Esophagus squamous epithelium (tissue), 5 donors: ENCODE measurements at regions not wholly inside any gene's neighbourhood (a gene's known extent, or its start where the extent isn't known, plus 50 kb on each side); places are given as distances from the start of the nearest gene placed in this dataset.

Experiments used
- DNase-seq: peaks from one replicate; lab custom pipeline; 2025; lab: John Stamatoyannopoulos, UW
- H3K27ac ChIP-seq, 4 donors: fragments of 200-600 bp; sonication (generic); one replicate each; pipeline ENCODE4 v1.5.1; 2016 to 2019; ENCODE audit warnings: mild to moderate bottlenecking in 1 of 4
- H3K27me3 ChIP-seq, 4 donors: fragments of 200-600 bp; sonication (generic); 1 replicate in 3 of 4; 2 replicates in 1 of 4; pipeline versions ENCODE4 v1.5.1 to v1.6.0; 2017 to 2021; ENCODE audit warnings: antibody characterized with exemption in 1 of 4
- H3K36me3 ChIP-seq, 3 donors: fragments of 200-600 bp; sonication (generic); one replicate each; pipeline ENCODE4 v1.5.1; 2016 to 2019
- H3K4me1 ChIP-seq, 3 donors: fragments of 200-600 bp; sonication (generic); one replicate each; pipeline ENCODE4 v1.5.1; 2017 to 2019
- H3K4me3 ChIP-seq, 4 donors: fragments of 200-600 bp; sonication (generic); 1 replicate in 3 of 4; 2 replicates in 1 of 4; pipeline ENCODE4 v1.5.1; 2016 to 2019; ENCODE audit warnings: mild to moderate bottlenecking in 2 of 4, moderate library complexity in 1 of 4
- H3K9me3 ChIP-seq, 3 donors: fragments of 200-600 bp; sonication (generic); one replicate each; pipeline ENCODE4 v1.5.1; 2016 to 2019
- CTCF ChIP-seq, 6 experiments: fragments of 450-650 bp in 4 of 6; fragments of 200-600 bp in 2 of 6; sonication (generic) in 2 of 6; IDR thresholded peaks; one replicate each; pipeline ENCODE4 v1.5.1; 2016 to 2019; ENCODE audit warnings: antibody characterized with exemption in 6 of 6, mild to moderate bottlenecking in 4 of 6, moderate library complexity in 4 of 6
- POLR2A ChIP-seq, 4 donors: fragments of 450-650 bp; IDR thresholded peaks; one replicate each; pipeline ENCODE4 v1.6.1; 2017; ENCODE audit warnings: antibody characterized with exemption in 4 of 4, mild to moderate bottlenecking in 4 of 4, moderate library complexity in 3 of 4
- WGBS, 2 donors: methylation state at CpG; one replicate each; pipeline ENCODE4 v1.1.5; 2018; 5-methylcytosine and 5-hydroxymethylcytosine counted together
- intact Hi-C: fragments of 100-400 bp; cut with DNase I; formaldehyde crosslinking; loops from one replicate; pipeline ENCODE4 v1.15.0; 2022
- donor health status: DM: yes; HTN: yes; CAD: no.

GRCh38 chr7:57305192-57305748 is 144.7 kb upstream of the ZNF716 start:
- H3K27ac ChIP-seq, result no peak overlapping the region
- no peaks in the 10 kb centered on the region for H3K4me1 ChIP-seq
- H3K9me3 ChIP-seq, result peaks cover 0 to 50% (median 4%) of the 10 kb centered on the region in 3 donors
- no peak overlapping the region for H3K4me3 ChIP-seq
- intact Hi-C loops, result no loop called here
- no peaks in the 10 kb centered on the region for H3K27me3 ChIP-seq
- TF ChIP-seq POLR2A (IDR thresholded peaks at IDR 0.05), result no peak
- no peak for TF ChIP-seq CTCF (IDR thresholded peaks at IDR 0.05)
- DNase-seq, result no peak
- WGBS, 2 donors, result 35 to 50% methylated on average over 3 to 14 of the region's 17 CpGs
- no peaks in the 10 kb centered on the region for H3K36me3 ChIP-seq

GRCh38 chr7:57308631-57309408 is 141.2 kb upstream of the ZNF716 start:
- H3K4me3 ChIP-seq, result no peak overlapping the region
- H3K36me3 ChIP-seq, result no peaks in the 10 kb centered on the region
- no peak for DNase-seq
- no peaks in the 10 kb centered on the region for H3K4me1 ChIP-seq
- 65 to 74% methylated on average over 8 to 12 of the region's 20 CpGs for WGBS, 2 donors
- H3K27me3 ChIP-seq, result no peaks in the 10 kb centered on the region
- TF ChIP-seq CTCF (IDR thresholded peaks at IDR 0.05), result no peak
- intact Hi-C loops, result no loop called here
- H3K27ac ChIP-seq, result no peak overlapping the region
- peaks cover 0 to 52% (median 0%) of the 10 kb centered on the region in 3 donors for H3K9me3 ChIP-seq

- H3K9me3 ChIP-seq, result peaks cover 0 to 88% (median 21%) of the 10 kb centered on the region in 3 donors
Observed at GRCh38 chr7:57327081-57327480, 122.9 kb upstream of the ZNF716 start.

GRCh38 chr7:57328457-57328856 is 121.5 kb upstream of the ZNF716 start:
- 59 to 74% methylated on average over 3 of the region's 11 CpGs for WGBS, 2 donors
- intact Hi-C loops, result no loop called here

More at GRCh38 chr7:57327081-57327480, 122.9 kb upstream of the ZNF716 start:
- intact Hi-C loops, result no loop called here
- 65 to 89% methylated on average over 3 to 4 of the region's 4 CpGs for WGBS, 2 donors
- no peaks in the 10 kb centered on the region for H3K4me1 ChIP-seq
- H3K27me3 ChIP-seq, result no peaks in the 10 kb centered on the region
- no peaks in the 10 kb centered on the region for H3K36me3 ChIP-seq
- DNase-seq, result no peak
- no peak overlapping the region for H3K4me3 ChIP-seq
- TF ChIP-seq POLR2A (IDR thresholded peaks at IDR 0.05), result no peak
- TF ChIP-seq CTCF (IDR thresholded peaks at IDR 0.05), result no peak
- no peak overlapping the region for H3K27ac ChIP-seq

More at GRCh38 chr7:57328457-57328856, 121.5 kb upstream of the ZNF716 start:
- H3K36me3 ChIP-seq, result no peaks in the 10 kb centered on the region
- H3K9me3 ChIP-seq, result peaks cover 0 to 88% (median 24%) of the 10 kb centered on the region in 3 donors
- no peaks in the 10 kb centered on the region for H3K27me3 ChIP-seq
- DNase-seq, result no peak
- TF ChIP-seq CTCF (IDR thresholded peaks at IDR 0.05) (no peak), POLR2A (IDR thresholded peaks at IDR 0.05) (no peak)
- no peak overlapping the region for H3K27ac ChIP-seq
- H3K4me3 ChIP-seq, result no peak overlapping the region
- no peaks in the 10 kb centered on the region for H3K4me1 ChIP-seq
